HEK293T (cell line): ENCODE measurements at regions not wholly inside any gene's neighbourhood (a gene's known extent, or its start where the extent isn't known, plus 50 kb on each side); places are given as distances from the start of the nearest gene placed in this dataset.

ENCODE experiments used
- ARNT ChIP-seq: fragments of 450-650 bp; IDR thresholded peaks from 2 replicates; pipeline ENCODE4 v1.6.1; 2017; ENCODE audit warnings: mild to moderate bottlenecking
- BHLHE40 ChIP-seq: fragments of 450-650 bp; IDR thresholded peaks from 2 replicates; pipeline ENCODE4 v1.6.1; 2016; ENCODE audit warnings: mild to moderate bottlenecking, moderate library complexity, borderline replicate concordance
- ELF4 ChIP-seq: fragments of 450-650 bp; IDR thresholded peaks from 2 replicates; pipeline ENCODE4 v1.6.1; 2017; ENCODE audit warnings: antibody characterized with exemption
- FOXA1 ChIP-seq: fragments of 450-650 bp; IDR thresholded peaks from 2 replicates; pipeline ENCODE4 v1.6.1; 2016; ENCODE audit warnings: mild to moderate bottlenecking
- FOXK2 ChIP-seq: fragments of 450-650 bp; IDR thresholded peaks from 2 replicates; pipeline ENCODE4 v1.6.1; 2016; ENCODE audit warnings: mild to moderate bottlenecking
- FOXM1 ChIP-seq: fragments of 450-650 bp; IDR thresholded peaks from 2 replicates; pipeline ENCODE4 v1.6.1; 2017; ENCODE audit warnings: mild to moderate bottlenecking, borderline replicate concordance
- HDGF ChIP-seq: fragments of 450-650 bp; IDR thresholded peaks from 2 replicates; pipeline ENCODE4 v1.6.1; 2017; ENCODE audit warnings: antibody characterized with exemption, borderline replicate concordance
- L3MBTL2 ChIP-seq: fragments of 450-650 bp; conservative IDR thresholded peaks from 2 replicates; pipeline ENCODE4 v1.6.1; 2016; ENCODE audit warnings: mild to moderate bottlenecking
- LEF1 ChIP-seq: fragments of 450-650 bp; IDR thresholded peaks from 2 replicates; pipeline ENCODE4 v1.6.1; 2017; ENCODE audit warnings: mild to moderate bottlenecking, borderline replicate concordance
- NFRKB ChIP-seq: fragments of 450-650 bp; IDR thresholded peaks from 2 replicates; pipeline ENCODE4 v1.6.1; 2016; ENCODE audit warnings: mild to moderate bottlenecking, moderate library complexity
- SP1 ChIP-seq: fragments of 450-650 bp; IDR thresholded peaks from 2 replicates; pipeline ENCODE4 v1.6.1; 2017
- SUZ12 ChIP-seq: fragments of 450-650 bp; IDR thresholded peaks from 2 replicates; pipeline ENCODE4 v1.6.1; 2016; ENCODE audit warnings: mild to moderate bottlenecking
- ZNF384 ChIP-seq: fragments of 450-650 bp; IDR thresholded peaks from 2 replicates; pipeline ENCODE4 v1.6.1; 2016

DNA sequence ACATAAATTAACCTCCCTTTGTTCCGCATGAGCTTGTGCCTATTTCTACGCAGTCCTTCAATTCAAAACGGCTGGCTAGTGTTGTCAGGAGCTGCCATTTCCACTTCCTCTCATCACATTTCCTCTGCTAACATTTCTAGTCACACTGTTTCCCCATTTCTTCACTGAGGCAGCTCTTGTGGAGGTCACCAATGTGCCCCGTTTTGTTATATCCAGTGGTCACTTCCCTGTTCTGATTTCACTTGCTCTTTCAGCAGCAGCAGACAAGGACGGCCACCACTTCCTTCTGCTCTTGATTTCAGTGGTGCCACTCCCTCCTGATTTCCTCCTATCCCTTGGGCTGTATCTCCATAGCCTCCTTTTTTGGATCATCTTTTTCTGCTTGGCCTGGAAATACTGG is 64.8 kb upstream of the SEC61G start:
- TF ChIP-seq BHLHE40 = no peak
- TF ChIP-seq ELF4 = no peak
- TF ChIP-seq HDGF = no peak
- TF ChIP-seq FOXA1 = no peak
- no peak for TF ChIP-seq SP1
- no peak for TF ChIP-seq ZNF384
- TF ChIP-seq FOXK2 = no peak
- TF ChIP-seq NFRKB = no peak
- no peak for TF ChIP-seq SUZ12
- TF ChIP-seq FOXM1 = no peak
- TF ChIP-seq LEF1 = no peak
- TF ChIP-seq ARNT = no peak
- TF ChIP-seq L3MBTL2 = no peak
